BLaER1 (cell line): ENCODE measurements at regions not wholly inside any gene's neighbourhood (a gene's known extent, or its start where the extent isn't known, plus 50 kb on each side); places are given as distances from the start of the nearest gene placed in this dataset.

Experiments
- H3K27ac ChIP-seq: shearing (Covaris generic); formaldehyde crosslinking; 2 replicates; pipeline ENCODE4 v1.8.1; 2022
- H3K27me3 ChIP-seq: shearing (Covaris generic); formaldehyde crosslinking; 2 replicates; pipeline ENCODE4 v1.8.1; 2022
- H3K36me3 ChIP-seq: shearing (Covaris generic); formaldehyde crosslinking; 2 replicates; pipeline ENCODE4 v1.8.1; 2022
- H3K4me1 ChIP-seq: shearing (Covaris generic); formaldehyde crosslinking; 2 replicates; pipeline ENCODE4 v1.8.1; 2022
- H3K4me2 ChIP-seq: shearing (Covaris generic); formaldehyde crosslinking; 2 replicates; pipeline ENCODE4 v1.8.1; 2022
- H3K4me3 ChIP-seq: shearing (Covaris generic); formaldehyde crosslinking; 2 replicates; pipeline ENCODE4 v1.8.1; 2022
- H3K9ac ChIP-seq: shearing (Covaris generic); formaldehyde crosslinking; 2 replicates; pipeline ENCODE4 v1.8.1; 2022
- H3K9me3 ChIP-seq: shearing (Covaris generic); formaldehyde crosslinking; 2 replicates; pipeline ENCODE4 v1.8.1; 2022
- H4K20me1 ChIP-seq: shearing (Covaris generic); formaldehyde crosslinking; 2 replicates; pipeline ENCODE4 v1.8.1; 2022
- Cebpa-rat ChIP-seq: shearing (Covaris generic); IDR thresholded peaks from 2 replicates; pipeline ENCODE4 v1.8.1; 2022

GRCh38 chr14:42307239-42307825 lies 700.7 kb downstream of the LRFN5 start:
- no peak for TF ChIP-seq Cebpa-rat
- no peaks in the 10 kb centered on the region for H3K27me3 ChIP-seq
- no peak overlapping the region for H3K4me2 ChIP-seq
- no peaks in the 10 kb centered on the region for H3K36me3 ChIP-seq
- H4K20me1 ChIP-seq, result no peaks in the 10 kb centered on the region
- H3K27ac ChIP-seq, result no peak overlapping the region
- no peaks in the 10 kb centered on the region for H3K4me1 ChIP-seq
- H3K9ac ChIP-seq, result no peak overlapping the region
- peaks cover 76% of the 10 kb centered on the region for H3K9me3 ChIP-seq
- H3K4me3 ChIP-seq, result no peak overlapping the region

- Histone ChIP-seq H3K4me3 (no peak overlapping the region), H3K4me1 (peaks cover 36% of the 10 kb centered on the region), H3K9ac (peak overlapping the region; percentile 41; the same call in 1 of the 2 replicates), H3K27me3 (no peaks in the 10 kb centered on the region), H3K36me3 (no peaks in the 10 kb centered on the region), H4K20me1 (no peaks in the 10 kb centered on the region), H3K4me2 (peak overlapping the region; percentile 69), H3K27ac (peak overlapping the region; percentile 86), H3K9me3 (peaks cover 44% of the 10 kb centered on the region)
- no peak for TF ChIP-seq Cebpa-rat
Measured at GRCh38 chr14:42299692-42300091, 693.0 kb downstream of the LRFN5 start.

GRCh38 chr14:42293180-42293579 lies 686.5 kb downstream of the LRFN5 start:
- peaks cover 61% of the 10 kb centered on the region for H3K9me3 ChIP-seq
- H3K4me3 ChIP-seq, result no peak overlapping the region
- H3K4me1 ChIP-seq, result peaks cover 13% of the 10 kb centered on the region
- H3K4me2 ChIP-seq, result no peak overlapping the region
- H3K9ac ChIP-seq, result no peak overlapping the region
- no peaks in the 10 kb centered on the region for H3K27me3 ChIP-seq
- H4K20me1 ChIP-seq, result no peaks in the 10 kb centered on the region
- no peaks in the 10 kb centered on the region for H3K36me3 ChIP-seq
- no peak for TF ChIP-seq Cebpa-rat
- H3K27ac ChIP-seq, result peak overlapping the region; percentile 22; the same call in 1 of the 2 replicates

DNA sequence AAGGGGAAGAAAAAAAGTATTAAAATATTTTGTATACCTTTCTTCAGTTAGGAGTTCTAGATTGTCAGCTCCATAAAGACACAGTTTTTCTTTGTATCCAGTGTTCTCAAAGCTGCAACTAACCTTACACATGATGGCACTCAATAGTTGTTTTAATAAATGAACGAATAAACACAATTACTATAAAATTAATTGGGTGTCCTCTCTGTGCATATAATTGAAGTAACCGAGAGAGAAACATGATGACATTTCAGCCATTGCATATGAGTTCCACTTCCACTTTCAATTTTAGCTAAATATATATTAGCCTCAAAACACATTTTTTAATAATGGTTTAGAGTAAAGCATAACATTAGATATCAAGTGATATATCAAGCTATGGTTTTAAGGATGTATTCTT lies 671.2 kb downstream of the LRFN5 start:
- Histone ChIP-seq H3K27me3 (no peaks in the 10 kb centered on the region), H3K4me3 (no peak overlapping the region), H3K9ac (no peak overlapping the region), H3K36me3 (no peaks in the 10 kb centered on the region), H3K27ac (no peak overlapping the region), H4K20me1 (no peaks in the 10 kb centered on the region), H3K9me3 (peaks cover 27% of the 10 kb centered on the region), H3K4me1 (peaks cover 4% of the 10 kb centered on the region; the same call in 1 of the 2 replicates), H3K4me2 (peak overlapping the region; percentile 26; the same call in 1 of the 2 replicates)
- no peak for TF ChIP-seq Cebpa-rat

DNA sequence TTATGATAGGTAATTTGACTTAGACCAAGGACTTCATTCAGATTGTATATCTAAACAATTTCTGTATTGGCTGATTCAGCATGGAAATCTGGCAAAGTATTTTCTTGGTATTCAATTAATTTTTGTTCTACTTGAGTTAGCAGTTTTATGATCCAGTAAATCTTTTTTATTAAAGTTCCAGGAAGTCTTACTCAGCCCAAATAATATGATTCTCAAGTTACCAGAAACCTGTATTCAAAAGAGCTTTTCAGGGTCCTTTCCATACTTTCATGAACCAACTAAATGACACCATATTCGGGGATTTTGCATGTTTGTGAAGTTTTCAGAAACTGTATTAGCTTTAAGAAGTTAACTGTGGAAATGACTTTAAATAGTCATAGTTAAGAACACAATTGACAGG lies 662.6 kb downstream of the LRFN5 start:
- Histone ChIP-seq H3K4me1 (no peaks in the 10 kb centered on the region), H3K27ac (no peak overlapping the region), H3K27me3 (no peaks in the 10 kb centered on the region), H4K20me1 (no peaks in the 10 kb centered on the region), H3K9me3 (peaks cover 9% of the 10 kb centered on the region), H3K36me3 (no peaks in the 10 kb centered on the region), H3K9ac (no peak overlapping the region), H3K4me3 (no peak overlapping the region), H3K4me2 (no peak overlapping the region)
- TF ChIP-seq Cebpa-rat, result no peak

GRCh38 chr14:42248131-42248530 lies 641.5 kb downstream of the LRFN5 start:
- H4K20me1 ChIP-seq, result no peaks in the 10 kb centered on the region
- H3K4me3 ChIP-seq, result no peak overlapping the region
- no peak for TF ChIP-seq Cebpa-rat

GRCh38 chr14:42241101-42241500 lies 634.4 kb downstream of the LRFN5 start:
- no peak for TF ChIP-seq Cebpa-rat

More at GRCh38 chr14:42248131-42248530, 641.5 kb downstream of the LRFN5 start:
- no peak overlapping the region for H3K9ac ChIP-seq
- H3K4me1 ChIP-seq, result no peaks in the 10 kb centered on the region
- H3K9me3 ChIP-seq, result peaks cover 11% of the 10 kb centered on the region; the same call in 1 of the 2 replicates
- no peaks in the 10 kb centered on the region for H3K27me3 ChIP-seq
- H3K36me3 ChIP-seq, result no peaks in the 10 kb centered on the region
- H3K27ac ChIP-seq, result no peak overlapping the region
- no peak overlapping the region for H3K4me2 ChIP-seq

GRCh38 chr14:42229976-42230375 lies 623.3 kb downstream of the LRFN5 start:
- Histone ChIP-seq H4K20me1 (no peaks in the 10 kb centered on the region), H3K36me3 (no peaks in the 10 kb centered on the region), H3K9me3 (peaks cover 15% of the 10 kb centered on the region), H3K4me2 (no peak overlapping the region), H3K27me3 (no peaks in the 10 kb centered on the region), H3K4me1 (no peaks in the 10 kb centered on the region), H3K4me3 (no peak overlapping the region), H3K9ac (no peak overlapping the region), H3K27ac (no peak overlapping the region)
- TF ChIP-seq Cebpa-rat, result no peak

More at GRCh38 chr14:42241101-42241500, 634.4 kb downstream of the LRFN5 start:
- H3K9me3 ChIP-seq, result peaks cover 22% of the 10 kb centered on the region; the same call in 1 of the 2 replicates
- H3K4me1 ChIP-seq, result no peaks in the 10 kb centered on the region
- H3K4me2 ChIP-seq, result no peak overlapping the region
- no peak overlapping the region for H3K27ac ChIP-seq
- H3K27me3 ChIP-seq, result no peaks in the 10 kb centered on the region
- no peaks in the 10 kb centered on the region for H3K36me3 ChIP-seq
- no peak overlapping the region for H3K4me3 ChIP-seq
- no peak overlapping the region for H3K9ac ChIP-seq
- no peaks in the 10 kb centered on the region for H4K20me1 ChIP-seq

- Histone ChIP-seq H3K9ac (no peak overlapping the region), H3K4me1 (0 out of 2 replicates have a peak, but pooled peaks cover under 1% of the 10 kb centered on the region)
Measured at GRCh38 chr14:42229294-42229693, 622.6 kb downstream of the LRFN5 start.

GRCh38 chr14:42228611-42229010 lies 621.9 kb downstream of the LRFN5 start:
- Histone ChIP-seq H3K4me2 (no peak overlapping the region), H3K4me1 (peaks cover 7% of the 10 kb centered on the region; the same call in 1 of the 2 replicates), H3K27ac (no peak overlapping the region), H3K27me3 (no peaks in the 10 kb centered on the region), H3K9ac (no peak overlapping the region), H3K4me3 (no peak overlapping the region), H4K20me1 (no peaks in the 10 kb centered on the region), H3K9me3 (peaks cover 15% of the 10 kb centered on the region), H3K36me3 (no peaks in the 10 kb centered on the region)
- no peak for TF ChIP-seq Cebpa-rat

More at GRCh38 chr14:42229294-42229693, 622.6 kb downstream of the LRFN5 start:
- peaks cover 15% of the 10 kb centered on the region for H3K9me3 ChIP-seq
- no peak overlapping the region for H3K4me2 ChIP-seq
- H3K4me3 ChIP-seq, result no peak overlapping the region
- TF ChIP-seq Cebpa-rat, result no peak
- no peaks in the 10 kb centered on the region for H4K20me1 ChIP-seq
- H3K36me3 ChIP-seq, result no peaks in the 10 kb centered on the region
- no peaks in the 10 kb centered on the region for H3K27me3 ChIP-seq
- H3K27ac ChIP-seq, result no peak overlapping the region
